SH-SY5Y (cell line): ENCODE measurements at regions not wholly inside any gene's neighbourhood (a gene's known extent, or its start where the extent isn't known, plus 50 kb on each side); places are given as distances from the start of the nearest gene placed in this dataset.

Source experiments
- GATA2 ChIP-seq: IDR thresholded peaks from 2 replicates; pipeline ENCODE4 v1.6.1; 2011; ENCODE audit warnings: mild to moderate bottlenecking, low read depth, low read length
- GATA3 ChIP-seq: IDR thresholded peaks from 2 replicates; pipeline ENCODE4 v1.6.1; 2011; ENCODE audit warnings: low read depth, mild to moderate bottlenecking, low read length, moderate library complexity

DNA sequence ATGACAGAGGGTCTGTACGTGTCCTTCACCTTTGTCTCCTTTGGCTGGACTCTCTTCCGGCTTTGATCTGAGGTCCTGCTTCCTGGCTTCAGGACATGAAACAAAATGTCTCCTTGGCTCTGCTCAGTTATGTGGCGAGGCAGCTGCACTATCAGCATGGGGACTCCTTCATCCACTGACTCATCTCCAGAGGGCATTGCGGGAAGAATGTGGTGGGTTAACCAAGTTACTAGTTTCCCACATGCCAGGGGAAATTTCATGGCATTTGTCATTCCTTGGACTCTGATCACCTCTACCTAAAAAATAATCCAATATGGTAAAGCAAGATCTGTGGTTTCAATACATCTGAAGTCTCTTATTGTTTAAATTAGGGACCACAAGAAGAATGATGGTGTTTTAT lies 259.7 kb downstream of the MED10 start:
- TF ChIP-seq GATA2 (no peak), GATA3 (no peak)
